ENCODE measurements at regions not wholly inside any gene's neighbourhood (a gene's known extent, or its start where the extent isn't known, plus 50 kb on each side); places are given as distances from the start of the nearest gene placed in this dataset.

- intact Hi-C loops (cut with DNase I; ENCODE audit: low total_unique reads) = no loop called here
- H3K4me3 ChIP-seq = no peak overlapping the region
- no peaks in the 10 kb centered on the region for H3K9me3 ChIP-seq
- H3K27ac ChIP-seq = no peak overlapping the region
- 66 to 68% methylated on average over 3 of the region's 3 CpGs for WGBS, 2 donors
- H3K36me3 ChIP-seq (ENCODE audit: low read depth, missing control alignments) = no peaks in the 10 kb centered on the region
- no peak for TF ChIP-seq POLR2A (IDR thresholded peaks at IDR 0.05)
- no peak for DNase-seq
- H3K4me1 ChIP-seq = no peaks in the 10 kb centered on the region
- no peaks in the 10 kb centered on the region for H3K27me3 ChIP-seq
Measured at GRCh38 chr20:7257692-7258466, 490.4 kb downstream of the BMP2 start.

DNA sequence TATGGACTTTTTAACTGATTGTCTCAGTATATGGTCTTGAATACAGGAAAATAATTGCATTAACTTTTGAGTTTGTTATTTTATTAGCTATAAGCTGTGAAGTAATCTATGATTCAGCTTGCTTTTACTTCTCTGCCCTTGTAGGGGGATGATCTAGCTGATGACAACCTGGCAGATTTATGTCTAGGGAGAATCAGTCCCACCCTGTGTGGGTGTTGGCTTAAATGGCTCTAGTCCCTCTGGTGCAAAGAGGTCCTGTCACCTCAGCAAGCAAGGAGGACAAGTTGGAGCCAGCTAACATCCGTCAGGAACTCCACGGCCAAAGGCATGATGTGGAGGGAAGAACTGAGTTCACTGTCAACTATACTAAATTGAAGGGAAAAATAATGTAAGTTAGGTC is 495.3 kb downstream of the BMP2 start:
- 94% methylated on average over 2 of the region's 2 CpGs for WGBS, 2 donors
- intact Hi-C loops (cut with DNase I; ENCODE audit: low total_unique reads) = no loop called here
- no peaks in the 10 kb centered on the region for H3K4me1 ChIP-seq
- H3K9me3 ChIP-seq = no peaks in the 10 kb centered on the region
- no peak for DNase-seq
- H3K27ac ChIP-seq = no peak overlapping the region
- H3K27me3 ChIP-seq = no peaks in the 10 kb centered on the region
- H3K4me3 ChIP-seq = no peak overlapping the region
- TF ChIP-seq POLR2A (IDR thresholded peaks at IDR 0.05) = no peak
- no peak for TF ChIP-seq CTCF (IDR thresholded peaks at IDR 0.05)
- no peaks in the 10 kb centered on the region for H3K36me3 ChIP-seq (ENCODE audit: low read depth, missing control alignments)

DNA sequence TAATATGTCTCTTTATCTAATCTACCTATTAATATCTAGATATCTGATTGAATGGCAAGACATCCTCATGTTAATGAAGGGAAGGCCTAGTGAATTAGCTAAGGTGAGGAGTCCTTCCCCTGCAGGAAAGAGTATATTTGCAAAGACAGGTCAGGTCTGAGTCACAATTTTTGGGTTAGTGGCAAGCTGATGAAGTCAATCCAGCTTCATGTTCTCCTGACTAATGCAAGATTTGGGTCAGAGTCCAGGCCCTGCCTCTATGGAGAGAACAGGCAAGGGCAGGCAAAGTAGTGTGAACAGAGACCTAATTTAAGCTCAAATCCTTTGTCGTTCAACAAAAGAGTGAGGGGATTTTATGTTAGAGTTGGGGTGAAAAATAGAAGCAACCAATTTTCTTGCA is 496.7 kb downstream of the BMP2 start:
- H3K9me3 ChIP-seq = no peaks in the 10 kb centered on the region
- DNase-seq = no peak
- WGBS, 2 donors = 95 to 96% methylated on average over 1 of the region's 1 CpG
- H3K4me3 ChIP-seq = no peak overlapping the region
- TF ChIP-seq CTCF (IDR thresholded peaks at IDR 0.05) (no peak), POLR2A (IDR thresholded peaks at IDR 0.05) (no peak)
- H3K36me3 ChIP-seq (ENCODE audit: low read depth, missing control alignments) = no peaks in the 10 kb centered on the region
- no peaks in the 10 kb centered on the region for H3K4me1 ChIP-seq
- intact Hi-C loops (cut with DNase I; ENCODE audit: low total_unique reads) = no loop called here
- no peak overlapping the region for H3K27ac ChIP-seq
- no peaks in the 10 kb centered on the region for H3K27me3 ChIP-seq

DNA sequence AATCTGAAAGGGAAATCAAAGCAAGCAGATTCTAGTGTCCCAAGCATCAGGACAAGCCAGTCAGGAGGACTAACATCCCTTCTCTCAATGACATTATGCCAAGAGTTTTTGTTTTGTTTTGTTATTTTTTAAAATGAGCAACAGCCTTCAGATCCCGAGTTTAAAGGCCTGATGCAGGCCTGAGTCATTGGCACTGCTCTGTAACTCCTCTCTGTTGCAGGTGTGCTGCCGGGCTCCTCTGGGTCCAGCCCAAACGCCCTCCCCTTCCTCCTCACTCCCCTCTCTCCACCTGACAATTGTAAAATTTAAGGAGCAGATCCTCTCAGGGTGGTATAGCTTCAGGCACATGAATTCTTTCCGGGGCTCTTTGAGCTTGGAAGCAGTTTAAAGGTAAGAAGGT is 502.0 kb downstream of the BMP2 start:
- Histone ChIP-seq H3K4me1 (no peaks in the 10 kb centered on the region), H3K27ac (no peak overlapping the region), H3K4me3 (no peak overlapping the region), H3K9me3 (no peaks in the 10 kb centered on the region), H3K27me3 (no peaks in the 10 kb centered on the region), H3K36me3 (ENCODE audit: low read depth, missing control alignments) (no peaks in the 10 kb centered on the region)
- WGBS, 2 donors = 71 to 82% methylated on average over 4 of the region's 4 CpGs
- TF ChIP-seq CTCF (IDR thresholded peaks at IDR 0.05) = no peak
- TF ChIP-seq POLR2A (IDR thresholded peaks at IDR 0.05) = no peak
- intact Hi-C loops (cut with DNase I; ENCODE audit: low total_unique reads) = no loop called here
- DNase-seq = no peak

DNA sequence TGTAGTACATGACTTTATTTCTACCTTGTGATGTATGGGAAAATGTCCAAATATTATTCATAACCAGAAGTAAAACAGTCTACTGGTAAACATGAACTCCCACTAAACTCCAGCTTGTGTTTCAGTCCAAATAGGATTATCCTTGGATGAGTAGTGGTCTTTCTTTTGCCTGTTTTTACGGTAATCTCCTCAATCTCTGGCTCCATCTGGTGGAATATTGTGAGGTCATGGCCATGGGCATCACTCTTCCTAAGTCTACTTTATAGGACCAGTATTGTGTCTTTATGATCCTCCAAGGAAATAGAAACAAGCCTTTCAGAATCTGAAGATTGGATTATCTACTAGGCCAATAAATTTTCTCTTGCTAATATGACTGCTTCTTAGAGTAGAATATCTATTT is 505.0 kb downstream of the BMP2 start:
- no peaks in the 10 kb centered on the region for H3K36me3 ChIP-seq (ENCODE audit: low read depth, missing control alignments)
- H3K9me3 ChIP-seq = no peaks in the 10 kb centered on the region
- no peaks in the 10 kb centered on the region for H3K27me3 ChIP-seq
- TF ChIP-seq POLR2A (IDR thresholded peaks at IDR 0.05) = no peak
- no peak for TF ChIP-seq CTCF (IDR thresholded peaks at IDR 0.05)
- no peaks in the 10 kb centered on the region for H3K4me1 ChIP-seq
- no peak overlapping the region for H3K4me3 ChIP-seq
- intact Hi-C loops (cut with DNase I; ENCODE audit: low total_unique reads) = no loop called here
- no peak for DNase-seq
- no peak overlapping the region for H3K27ac ChIP-seq
- 76 to 88% methylated on average over 1 of the region's 1 CpG for WGBS, 2 donors
